Tibial nerve (tissue), 4 donors: ENCODE measurements at regions not wholly inside any gene's neighbourhood (a gene's known extent, or its start where the extent isn't known, plus 50 kb on each side); places are given as distances from the start of the nearest gene placed in this dataset.
"Not testable (repeated sequence)": the region's sequence is repeated elsewhere in the genome, so short reads cannot be mapped to it uniquely, and the experiment has no call there.

ENCODE experiments used
- DNase-seq, 2 donors: peaks; one replicate each; pipeline ENCODE4 v3.0.0-alpha.2; 2019; ENCODE audit warnings: low spot score in 2 of 2
- H3K27ac ChIP-seq, 4 donors: fragments of 200-600 bp; sonication (generic) in 3 of 4; one replicate each; pipeline ENCODE4 v1.5.1; 2017 to 2019; ENCODE audit warnings: mild to moderate bottlenecking in 1 of 4
- H3K27me3 ChIP-seq, 2 donors: fragments of 200-600 bp; sonication (generic) in 1 of 2; one replicate each; pipeline versions ENCODE4 v1.5.1 to v1.6.0; 2017 to 2019
- H3K36me3 ChIP-seq, 3 donors: fragments of 200-600 bp; sonication (generic); one replicate each; pipeline ENCODE4 v1.5.1; 2018 to 2019
- H3K4me1 ChIP-seq, 4 donors: fragments of 200-600 bp; sonication (generic) in 3 of 4; one replicate each; pipeline ENCODE4 v1.5.1; 2017 to 2019
- H3K4me3 ChIP-seq, 4 donors: fragments of 200-600 bp; sonication (generic) in 3 of 4; one replicate each; pipeline ENCODE4 v1.5.1; 2017 to 2019; ENCODE audit warnings: mild to moderate bottlenecking in 1 of 4, moderate library complexity in 1 of 4
- H3K9me3 ChIP-seq, 4 donors: fragments of 200-600 bp; sonication (generic) in 3 of 4; one replicate each; pipeline ENCODE4 v1.5.1; 2017 to 2019
- CTCF ChIP-seq, 5 experiments: fragments of 200-600 bp in 3 of 5; fragments of 450-650 bp in 2 of 5; sonication (generic) in 3 of 5; IDR thresholded peaks; one replicate each; pipeline ENCODE4 v1.5.1; 2016 to 2019; ENCODE audit warnings: antibody characterized with exemption in 5 of 5, mild to moderate bottlenecking in 3 of 5, moderate library complexity in 2 of 5
- EP300 ChIP-seq, 2 donors: sonication (generic); formaldehyde crosslinking; IDR thresholded peaks; one replicate each; pipeline ENCODE4 v1.6.1; 2017; ENCODE audit warnings: antibody characterized with exemption in 2 of 2, mild to moderate bottlenecking in 1 of 2
- POLR2A ChIP-seq, 2 donors: fragments of 450-650 bp; IDR thresholded peaks; one replicate each; pipeline ENCODE4 v1.6.1; 2017; ENCODE audit warnings: antibody characterized with exemption in 2 of 2, mild to moderate bottlenecking in 2 of 2, moderate library complexity in 2 of 2
- WGBS, 2 donors: methylation state at CpG; one replicate each; pipeline ENCODE4 v1.1.5; 2018; 5-methylcytosine and 5-hydroxymethylcytosine counted together

GRCh38 chr2:195138435-195138834, 518.6 kb upstream of the SLC39A10 start:
- H3K27ac ChIP-seq: no peak overlapping the region
- no peak for TF ChIP-seq EP300 (IDR thresholded peaks at IDR 0.05)
- TF ChIP-seq POLR2A (IDR thresholded peaks at IDR 0.05): no peak
- no peak for TF ChIP-seq CTCF (IDR thresholded peaks at IDR 0.05)
- no peaks in the 10 kb centered on the region for H3K36me3 ChIP-seq
- 84 to 89% methylated on average over 7 of the region's 7 CpGs for WGBS, 2 donors
- H3K9me3 ChIP-seq: peaks cover 0 to 6% (median 0%) of the 10 kb centered on the region in 4 donors
- H3K27me3 ChIP-seq: no peaks in the 10 kb centered on the region
- H3K4me3 ChIP-seq: no peak overlapping the region
- H3K4me1 ChIP-seq: no peaks in the 10 kb centered on the region
- no peak for DNase-seq

- not testable (repeated sequence) for H3K4me3 ChIP-seq, H3K36me3 ChIP-seq, H3K9me3 ChIP-seq, H3K27ac ChIP-seq, DNase-seq, H3K4me1 ChIP-seq, H3K27me3 ChIP-seq
- 100% methylated on average over 1 of the region's 3 CpGs; no CpG with 5 or more reads in 1 of the 2 donors for WGBS, 2 donors
Measured at GRCh38 chr2:195125889-195126288, 531.1 kb upstream of the SLC39A10 start.

- no peak overlapping the region for H3K27ac ChIP-seq
- no peak overlapping the region for H3K4me3 ChIP-seq
- no peaks in the 10 kb centered on the region for H3K4me1 ChIP-seq
- DNase-seq: no peak
- no peaks in the 10 kb centered on the region for H3K27me3 ChIP-seq
- TF ChIP-seq POLR2A (IDR thresholded peaks at IDR 0.05) (no peak), EP300 (IDR thresholded peaks at IDR 0.05) (no peak), CTCF (IDR thresholded peaks at IDR 0.05) (no peak)
- no peaks in the 10 kb centered on the region for H3K9me3 ChIP-seq
- 80 to 83% methylated on average over 10 of the region's 10 CpGs for WGBS, 2 donors
- H3K36me3 ChIP-seq: no peaks in the 10 kb centered on the region
Measured at GRCh38 chr2:195124391-195125079, 532.5 kb upstream of the SLC39A10 start.

- no peaks in the 10 kb centered on the region for H3K27me3 ChIP-seq
- 90 to 92% methylated on average over 1 of the region's 1 CpG for WGBS, 2 donors
- no peaks in the 10 kb centered on the region for H3K4me1 ChIP-seq
- H3K36me3 ChIP-seq: no peaks in the 10 kb centered on the region
- no peak for DNase-seq
- H3K4me3 ChIP-seq: no peak overlapping the region
- no peak overlapping the region for H3K27ac ChIP-seq
- H3K9me3 ChIP-seq: no peaks in the 10 kb centered on the region
- TF ChIP-seq POLR2A (IDR thresholded peaks at IDR 0.05) (no peak), CTCF (IDR thresholded peaks at IDR 0.05) (no peak), EP300 (IDR thresholded peaks at IDR 0.05) (no peak)
Measured at GRCh38 chr2:195122653-195123052, 534.4 kb upstream of the SLC39A10 start.

GRCh38 chr2:195121341-195121740, 535.7 kb upstream of the SLC39A10 start:
- H3K27ac ChIP-seq: no peak overlapping the region
- no peak overlapping the region for H3K4me3 ChIP-seq
- H3K27me3 ChIP-seq: no peaks in the 10 kb centered on the region
- no peak for TF ChIP-seq EP300 (IDR thresholded peaks at IDR 0.05)
- TF ChIP-seq POLR2A (IDR thresholded peaks at IDR 0.05): no peak
- 55 to 59% methylated on average over 3 of the region's 3 CpGs for WGBS, 2 donors
- H3K36me3 ChIP-seq: no peaks in the 10 kb centered on the region
- H3K9me3 ChIP-seq: no peaks in the 10 kb centered on the region
- DNase-seq: no peak
- no peaks in the 10 kb centered on the region for H3K4me1 ChIP-seq

- no peak for TF ChIP-seq CTCF (IDR thresholded peaks at IDR 0.05)
- TF ChIP-seq POLR2A (IDR thresholded peaks at IDR 0.05): no peak
- no peaks in the 10 kb centered on the region for H3K27me3 ChIP-seq
- H3K4me1 ChIP-seq: no peaks in the 10 kb centered on the region
- H3K9me3 ChIP-seq: no peaks in the 10 kb centered on the region
- no peak for DNase-seq
- H3K4me3 ChIP-seq: no peak overlapping the region
- H3K27ac ChIP-seq: no peak overlapping the region
- H3K36me3 ChIP-seq: no peaks in the 10 kb centered on the region
Measured at GRCh38 chr2:195119231-195119630, 537.8 kb upstream of the SLC39A10 start.
